AG08396 (cell line): ENCODE measurements at regions not wholly inside any gene's neighbourhood (a gene's known extent, or its start where the extent isn't known, plus 50 kb on each side); places are given as distances from the start of the nearest gene placed in this dataset.

Source experiments
- DNase-seq: peaks from one replicate; pipeline ENCODE4 v3.0.0; 2012; ENCODE audit warnings: low spot score, mixed read lengths

- DNase-seq, result no peak
Measured at GRCh38 chr12:105843986-105844760, 294.6 kb downstream of the NUAK1 start.

GRCh38 chr12:105846331-105846730 lies 292.4 kb downstream of the NUAK1 start:
- no peak for DNase-seq

- no peak for DNase-seq
Measured at GRCh38 chr12:105847068-105847467, 291.7 kb downstream of the NUAK1 start.

- no peak for DNase-seq
Measured at GRCh38 chr12:105848286-105848685, 290.5 kb downstream of the NUAK1 start.

GRCh38 chr12:105850103-105850968 lies 288.4 kb downstream of the NUAK1 start:
- DNase-seq, result no peak

- DNase-seq, result no peak
Measured at GRCh38 chr12:105852496-105852895, 286.3 kb downstream of the NUAK1 start.

- DNase-seq, result no peak
Measured at GRCh38 chr12:105852951-105853350, 285.8 kb downstream of the NUAK1 start.

GRCh38 chr12:105854071-105854470 lies 284.7 kb downstream of the NUAK1 start:
- no peak for DNase-seq

- DNase-seq, result no peak
Measured at GRCh38 chr12:105855361-105856047, 283.2 kb downstream of the NUAK1 start.

- DNase-seq, result no peak
Measured at GRCh38 chr12:105856048-105856405, 282.7 kb downstream of the NUAK1 start.

- no peak for DNase-seq
Measured at GRCh38 chr12:105858981-105859710, 279.6 kb downstream of the NUAK1 start.

GRCh38 chr12:105860561-105861207 lies 278.1 kb downstream of the NUAK1 start:
- no peak for DNase-seq

GRCh38 chr12:105861227-105861626 lies 277.5 kb downstream of the NUAK1 start:
- no peak for DNase-seq

GRCh38 chr12:105862163-105862821 lies 276.5 kb downstream of the NUAK1 start:
- DNase-seq, result no peak

GRCh38 chr12:105864316-105864715 lies 274.4 kb downstream of the NUAK1 start:
- DNase-seq, result no peak

GRCh38 chr12:105864901-105865300 lies 273.9 kb downstream of the NUAK1 start:
- DNase-seq, result no peak

- DNase-seq, result no peak
Measured at GRCh38 chr12:105865886-105866285, 272.9 kb downstream of the NUAK1 start.

GRCh38 chr12:105874121-105874520 lies 264.6 kb downstream of the NUAK1 start:
- no peak for DNase-seq

- no peak for DNase-seq
Measured at GRCh38 chr12:105876396-105876927, 262.3 kb downstream of the NUAK1 start.

- DNase-seq, result no peak
Measured at GRCh38 chr12:105878964-105879363, 259.8 kb downstream of the NUAK1 start.
